Lung (tissue), 11 donors: ENCODE measurements at regions not wholly inside any gene's neighbourhood (a gene's known extent, or its start where the extent isn't known, plus 50 kb on each side); places are given as distances from the start of the nearest gene placed in this dataset.
"Not testable (repeated sequence)": the region's sequence is repeated elsewhere in the genome, so short reads cannot be mapped to it uniquely, and the experiment has no call there.

Experiments used
- ATAC-seq: fragments of 200-7000 bp; cut with Tn5 transposase; one replicate; pipeline ENCODE4 v1.9.1; 2020; ENCODE audit warnings: moderate number of reproducible peaks; ENCODE audit not compliant: insufficient read depth, low FRiP score
- DNase-seq, 3 donors: peaks; one replicate each; pipeline ENCODE4 v3.0.0-alpha.2; 2013 to 2017
- H3K27ac ChIP-seq, 2 donors: one replicate each; pipeline ENCODE4 v1.5.1; 2013; ENCODE audit warnings: mild to moderate bottlenecking in 2 of 2, moderate library complexity in 2 of 2, control low read depth in 1 of 2, inconsistent platforms in 1 of 2, low read depth in 1 of 2, low read length in 1 of 2
- H3K27me3 ChIP-seq, 3 donors: one replicate each; pipeline ENCODE4 v1.5.1; 2013; ENCODE audit warnings: low read length in 2 of 3; ENCODE audit not compliant: control insufficient read depth in 3 of 3, insufficient read depth in 3 of 3
- H3K36me3 ChIP-seq, 4 donors: one replicate each; pipeline ENCODE4 v1.5.1; 2013; ENCODE audit warnings: low read length in 4 of 4, mild to moderate bottlenecking in 1 of 4, moderate library complexity in 1 of 4; ENCODE audit not compliant: control insufficient read depth in 4 of 4, insufficient read depth in 4 of 4
- H3K4me1 ChIP-seq, 5 donors: one replicate each; pipeline ENCODE4 v1.5.1; 2013; ENCODE audit warnings: low read length in 5 of 5, mild to moderate bottlenecking in 2 of 5, moderate library complexity in 1 of 5; ENCODE audit not compliant: control insufficient read depth in 5 of 5, insufficient read depth in 5 of 5
- H3K4me3 ChIP-seq: one replicate; pipeline ENCODE4 v1.5.1; 2013; ENCODE audit warnings: mild to moderate bottlenecking, control low read depth, moderate library complexity
- H3K9ac ChIP-seq, 2 donors: one replicate each; pipeline ENCODE4 v1.5.1; 2013; ENCODE audit warnings: low read length in 2 of 2, control low read depth in 1 of 2; ENCODE audit not compliant: insufficient read depth in 1 of 2
- H3K9me3 ChIP-seq, 4 donors: one replicate each; pipeline ENCODE4 v1.5.1; 2013; ENCODE audit warnings: low read length in 3 of 4, mild to moderate bottlenecking in 1 of 4, moderate library complexity in 1 of 4; ENCODE audit not compliant: control insufficient read depth in 4 of 4, insufficient read depth in 3 of 4
- CTCF ChIP-seq: IDR thresholded peaks from 2 replicates; pipeline ENCODE4 v1.5.1; 2012; ENCODE audit warnings: mild to moderate bottlenecking; ENCODE audit errors: control extremely low read depth, extremely low read depth
- WGBS, 2 donors: extraction: QIAGEN DNeasy Blood & Tissue Kit; methylation state at CpG; one replicate each; pipeline ENCODE4 v1.1.7; 2013; 5-methylcytosine and 5-hydroxymethylcytosine counted together
- donor health status: control.
- donor health status: control.
- donor health status: Bipolar disorder and iron deficiency.
- donor health status: healthy.
- donor health status: DM: yes; HTN: yes; CAD: no.

GRCh38 chrY:16644270-16644800 is 1235.7 kb downstream of the CDY2B start:
- H3K4me3 ChIP-seq = no peak overlapping the region
- no peak for TF ChIP-seq CTCF
- no peak for ATAC-seq
- no peaks in the 10 kb centered on the region for H3K4me1 ChIP-seq
- H3K27me3 ChIP-seq = no peaks in the 10 kb centered on the region
- no peak overlapping the region for H3K9ac ChIP-seq
- DNase-seq = no peak
- H3K9me3 ChIP-seq = no peaks in the 10 kb centered on the region
- 78% methylated on average over 6 of the region's 6 CpGs; no CpG with 5 or more reads in 1 of the 2 donors for WGBS, 2 donors
- no peaks in the 10 kb centered on the region for H3K36me3 ChIP-seq
- H3K27ac ChIP-seq = no peak overlapping the region

GRCh38 chrY:16639777-16640176 is 1240.2 kb downstream of the CDY2B start:
- no peaks in the 10 kb centered on the region for H3K27me3 ChIP-seq
- H3K9me3 ChIP-seq = no peaks in the 10 kb centered on the region
- no peaks in the 10 kb centered on the region for H3K36me3 ChIP-seq
- no peak overlapping the region for H3K4me3 ChIP-seq
- no peak overlapping the region for H3K9ac ChIP-seq
- no peak overlapping the region for H3K27ac ChIP-seq
- TF ChIP-seq CTCF = no peak
- 91% methylated on average over 3 of the region's 3 CpGs; no CpG with 5 or more reads in 1 of the 2 donors for WGBS, 2 donors
- H3K4me1 ChIP-seq = no peaks in the 10 kb centered on the region
- peak in 1 of 3 donors; percentile 1 for DNase-seq
- no peak for ATAC-seq

- H3K36me3 ChIP-seq, H3K27me3 ChIP-seq, H3K9me3 ChIP-seq, H3K27ac ChIP-seq, H3K9ac ChIP-seq, DNase-seq, H3K4me3 ChIP-seq, ATAC-seq, H3K4me1 ChIP-seq: not testable (repeated sequence)
Measured at GRCh38 chrY:16638743-16639142, 1241.3 kb downstream of the CDY2B start.

- ATAC-seq = no peak
- no peak for DNase-seq
- 75% methylated on average over 4 of the region's 4 CpGs; no CpG with 5 or more reads in 1 of the 2 donors for WGBS, 2 donors
Measured at GRCh38 chrY:16636254-16636653, 1243.8 kb downstream of the CDY2B start.

More at GRCh38 chrY:16636254-16636653, 1243.8 kb downstream of the CDY2B start:
- TF ChIP-seq CTCF = no peak
- H3K9ac ChIP-seq = no peak overlapping the region
- H3K36me3 ChIP-seq = no peaks in the 10 kb centered on the region
- H3K9me3 ChIP-seq = no peaks in the 10 kb centered on the region
- H3K4me3 ChIP-seq = no peak overlapping the region
- no peaks in the 10 kb centered on the region for H3K27me3 ChIP-seq
- no peak overlapping the region for H3K27ac ChIP-seq
- no peaks in the 10 kb centered on the region for H3K4me1 ChIP-seq
